Panc1 (cell line): ENCODE measurements at regions not wholly inside any gene's neighbourhood (a gene's known extent, or its start where the extent isn't known, plus 50 kb on each side); places are given as distances from the start of the nearest gene placed in this dataset.

Source experiments
- ATAC-seq: fragments of 200-7000 bp; cut with Tn5 transposase; 2 replicates; pipeline ENCODE4 v1.9.1; 2020; ENCODE audit warnings: mild to moderate bottlenecking, moderate library complexity
- BruUV-seq: library from RNA; stranded (reverse); fragments of 400-500 nt; replicated peaks from 2 replicates; lab custom pipeline; 2021; lab: Mats Ljungman, UMichigan
- CTCF ChIA-PET: fragments of 300-600 bp; sonication (Branson Sonifier 250); formaldehyde crosslinking; loops from one replicate; lab custom pipeline; 2022; ENCODE audit warnings: antibody characterized with exemption; lab: Charles Lee
- POLR2A ChIA-PET: fragments of 300-600 bp; sonication (Branson Sonifier 250); formaldehyde crosslinking; loops from one replicate; lab custom pipeline; 2022; ENCODE audit warnings: antibody characterized with exemption; lab: Charles Lee
- DNase-seq: peaks from one replicate; pipeline ENCODE4 v3.0.0-alpha.2; 2010; ENCODE audit warnings: low read depth, low spot score
- H3K27ac ChIP-seq: 2 replicates; pipeline ENCODE4 v1.5.1; 2011; ENCODE audit warnings: mild to moderate bottlenecking, low read length, inconsistent platforms
- H3K27me3 ChIP-seq: fragments of 200-500 bp; sonication (Bioruptor generic); 2 replicates; pipeline ENCODE4 v1.6.0; 2014; ENCODE audit warnings: low read length, inconsistent platforms; ENCODE audit not compliant: control insufficient read depth, insufficient read depth
- H3K36me3 ChIP-seq: fragments of 200-500 bp; sonication (Bioruptor generic); 2 replicates; pipeline ENCODE4 v1.5.1; 2014; ENCODE audit warnings: inconsistent platforms, mild to moderate bottlenecking, low read length, moderate library complexity; ENCODE audit not compliant: control insufficient read depth, insufficient read depth
- H3K4me1 ChIP-seq: 2 replicates; pipeline ENCODE4 v1.5.1; 2011; ENCODE audit warnings: inconsistent platforms, mild to moderate bottlenecking, low read length, moderate library complexity; ENCODE audit not compliant: control insufficient read depth, insufficient read depth
- H3K4me3 ChIP-seq, 2 experiments: 2 replicates each; pipeline ENCODE4 v1.5.1; 2011 to 2012; ENCODE audit warnings: low read depth in 2 of 2, low read length in 2 of 2, mild to moderate bottlenecking in 2 of 2, inconsistent platforms in 1 of 2, moderate library complexity in 1 of 2
- H3K9me3 ChIP-seq: fragments of 200-500 bp; sonication (Bioruptor generic); 2 replicates; pipeline ENCODE4 v1.5.1; 2014; ENCODE audit warnings: low read depth, mild to moderate bottlenecking, inconsistent platforms, low read length, moderate library complexity; ENCODE audit not compliant: control insufficient read depth, insufficient read depth
- POLR2AphosphoS5 ChIP-seq: IDR thresholded peaks from 2 replicates; pipeline ENCODE4 v1.6.1; 2012; ENCODE audit warnings: mild to moderate bottlenecking, low read depth, low read length, moderate library complexity
- SIN3A ChIP-seq: IDR thresholded peaks from 2 replicates; pipeline ENCODE4 v1.6.1; 2012; ENCODE audit warnings: low read depth, mild to moderate bottlenecking, low read length, moderate library complexity, borderline replicate concordance; ENCODE audit not compliant: insufficient read depth
- TCF7L2 ChIP-seq: IDR thresholded peaks from 2 replicates; pipeline ENCODE4 v1.6.1; 2011; ENCODE audit warnings: mild to moderate bottlenecking, low read depth, low read length, inconsistent platforms
- in situ Hi-C: cut with HindIII; loops from 2 replicates; pipeline ENCODE4 v1.10.0; 2016; ENCODE audit warnings: low sequenced_read_pairs, low pct_unique_long_range_greater_than_20kb
- intact Hi-C: fragments of 100-400 bp; cut with micrococcal nuclease; formaldehyde crosslinking; loops from one replicate; pipeline ENCODE4 v1.10.0; 2022; ENCODE audit not compliant: unreplicated experiment
- TF ChIP-seq, protein P1 (sequence below), 2 experiments: IDR thresholded peaks; 2 replicates each; pipeline ENCODE4 v1.6.1; 2011 to 2012; ENCODE audit warnings: low read depth in 2 of 2, control low read depth in 1 of 2, low read length in 1 of 2, mild to moderate bottlenecking in 1 of 2, moderate library complexity in 1 of 2; ENCODE audit not compliant: insufficient read depth in 1 of 2
- TF ChIP-seq, protein P2 (sequence below): fragments of 450-650 bp; IDR thresholded peaks from 2 replicates; pipeline ENCODE4 v1.5.1; 2017; ENCODE audit warnings: mild to moderate bottlenecking

DNA sequence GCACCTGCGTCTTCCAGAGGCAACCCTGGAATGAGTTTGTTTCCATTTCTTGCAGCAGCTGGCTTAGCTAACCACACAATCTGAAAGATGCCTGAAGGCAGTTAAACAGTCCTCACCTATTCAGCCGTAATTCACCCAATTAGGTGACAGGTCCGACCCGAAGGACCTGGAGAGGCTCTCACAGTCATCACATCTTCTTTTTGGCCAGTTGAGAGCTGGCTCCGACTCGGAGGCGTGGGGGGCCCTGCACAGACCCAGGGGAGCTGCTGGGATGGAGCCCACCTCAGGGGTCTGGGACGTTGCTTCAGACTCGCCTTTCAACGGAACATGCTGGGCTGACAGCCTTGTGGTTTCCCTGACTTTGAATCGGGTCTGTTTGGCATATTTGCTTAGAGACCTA is 187.3 kb downstream of the RTP5 start:
- no peak overlapping the region for H3K4me3 ChIP-seq
- H3K27ac ChIP-seq = no peak overlapping the region
- no peak for ATAC-seq
- intact Hi-C loops (no loop called here), in situ Hi-C loops (no loop called here)
- no peaks in the 10 kb centered on the region for H3K4me1 ChIP-seq
- CTCF ChIA-PET = no interaction called here
- peaks cover 6% of the 10 kb centered on the region; the same call in 1 of the 2 replicates for H3K27me3 ChIP-seq
- no TSS peak for BruUV-seq
- TF ChIP-seq, protein P1, sequence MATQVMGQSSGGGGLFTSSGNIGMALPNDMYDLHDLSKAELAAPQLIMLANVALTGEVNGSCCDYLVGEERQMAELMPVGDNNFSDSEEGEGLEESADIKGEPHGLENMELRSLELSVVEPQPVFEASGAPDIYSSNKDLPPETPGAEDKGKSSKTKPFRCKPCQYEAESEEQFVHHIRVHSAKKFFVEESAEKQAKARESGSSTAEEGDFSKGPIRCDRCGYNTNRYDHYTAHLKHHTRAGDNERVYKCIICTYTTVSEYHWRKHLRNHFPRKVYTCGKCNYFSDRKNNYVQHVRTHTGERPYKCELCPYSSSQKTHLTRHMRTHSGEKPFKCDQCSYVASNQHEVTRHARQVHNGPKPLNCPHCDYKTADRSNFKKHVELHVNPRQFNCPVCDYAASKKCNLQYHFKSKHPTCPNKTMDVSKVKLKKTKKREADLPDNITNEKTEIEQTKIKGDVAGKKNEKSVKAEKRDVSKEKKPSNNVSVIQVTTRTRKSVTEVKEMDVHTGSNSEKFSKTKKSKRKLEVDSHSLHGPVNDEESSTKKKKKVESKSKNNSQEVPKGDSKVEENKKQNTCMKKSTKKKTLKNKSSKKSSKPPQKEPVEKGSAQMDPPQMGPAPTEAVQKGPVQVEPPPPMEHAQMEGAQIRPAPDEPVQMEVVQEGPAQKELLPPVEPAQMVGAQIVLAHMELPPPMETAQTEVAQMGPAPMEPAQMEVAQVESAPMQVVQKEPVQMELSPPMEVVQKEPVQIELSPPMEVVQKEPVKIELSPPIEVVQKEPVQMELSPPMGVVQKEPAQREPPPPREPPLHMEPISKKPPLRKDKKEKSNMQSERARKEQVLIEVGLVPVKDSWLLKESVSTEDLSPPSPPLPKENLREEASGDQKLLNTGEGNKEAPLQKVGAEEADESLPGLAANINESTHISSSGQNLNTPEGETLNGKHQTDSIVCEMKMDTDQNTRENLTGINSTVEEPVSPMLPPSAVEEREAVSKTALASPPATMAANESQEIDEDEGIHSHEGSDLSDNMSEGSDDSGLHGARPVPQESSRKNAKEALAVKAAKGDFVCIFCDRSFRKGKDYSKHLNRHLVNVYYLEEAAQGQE (IDR thresholded peaks at IDR 0.05; ENCODE audit: insufficient read depth in 1 of 2, low read depth in 2 of 2, low read length in 1 of 2) = no peak
- no peak for TF ChIP-seq POLR2AphosphoS5
- TF ChIP-seq, protein P2, sequence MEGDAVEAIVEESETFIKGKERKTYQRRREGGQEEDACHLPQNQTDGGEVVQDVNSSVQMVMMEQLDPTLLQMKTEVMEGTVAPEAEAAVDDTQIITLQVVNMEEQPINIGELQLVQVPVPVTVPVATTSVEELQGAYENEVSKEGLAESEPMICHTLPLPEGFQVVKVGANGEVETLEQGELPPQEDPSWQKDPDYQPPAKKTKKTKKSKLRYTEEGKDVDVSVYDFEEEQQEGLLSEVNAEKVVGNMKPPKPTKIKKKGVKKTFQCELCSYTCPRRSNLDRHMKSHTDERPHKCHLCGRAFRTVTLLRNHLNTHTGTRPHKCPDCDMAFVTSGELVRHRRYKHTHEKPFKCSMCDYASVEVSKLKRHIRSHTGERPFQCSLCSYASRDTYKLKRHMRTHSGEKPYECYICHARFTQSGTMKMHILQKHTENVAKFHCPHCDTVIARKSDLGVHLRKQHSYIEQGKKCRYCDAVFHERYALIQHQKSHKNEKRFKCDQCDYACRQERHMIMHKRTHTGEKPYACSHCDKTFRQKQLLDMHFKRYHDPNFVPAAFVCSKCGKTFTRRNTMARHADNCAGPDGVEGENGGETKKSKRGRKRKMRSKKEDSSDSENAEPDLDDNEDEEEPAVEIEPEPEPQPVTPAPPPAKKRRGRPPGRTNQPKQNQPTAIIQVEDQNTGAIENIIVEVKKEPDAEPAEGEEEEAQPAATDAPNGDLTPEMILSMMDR = no peak
- TF ChIP-seq SIN3A = no peak
- no peak for TF ChIP-seq TCF7L2
- H3K36me3 ChIP-seq = no peaks in the 10 kb centered on the region
- peaks cover 5% of the 10 kb centered on the region; the same call in 1 of the 2 replicates for H3K9me3 ChIP-seq
- DNase-seq = no peak
- POLR2A ChIA-PET = no interaction called here

DNA sequence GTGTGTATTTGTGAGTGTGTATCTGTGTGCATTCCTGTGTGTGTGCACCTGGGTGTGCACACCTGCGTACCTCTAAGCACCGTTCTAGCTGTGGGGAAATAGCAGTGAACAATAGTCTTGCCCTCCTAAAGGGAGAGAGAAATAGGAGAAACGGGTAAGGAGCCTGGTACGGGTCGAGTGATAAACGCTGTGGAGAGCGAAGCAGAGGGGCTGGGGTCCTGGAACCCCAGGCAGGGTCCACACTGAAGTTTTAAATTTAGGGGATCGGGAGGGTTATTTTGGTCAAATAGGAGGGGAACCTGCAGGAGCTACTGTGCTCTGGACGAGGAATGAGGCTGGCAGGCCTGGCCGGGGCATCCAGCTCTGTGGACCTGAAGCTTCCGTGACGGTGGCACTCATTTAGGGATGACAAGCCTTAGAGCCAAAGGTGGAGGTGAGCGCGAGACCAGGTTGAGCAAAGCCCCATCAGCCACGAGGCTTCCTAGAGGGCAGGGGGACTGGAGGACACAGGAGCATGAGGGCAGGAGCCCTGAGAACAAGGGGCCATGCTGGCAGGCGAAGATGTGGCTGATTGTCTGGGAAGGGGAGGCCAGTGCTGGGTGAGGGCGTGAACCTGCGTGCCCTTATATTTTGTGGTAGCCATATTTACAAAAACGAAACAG is 188.0 kb downstream of the RTP5 start:
- Histone ChIP-seq H3K4me3 (no peak overlapping the region), H3K9me3 (peaks cover 5% of the 10 kb centered on the region; the same call in 1 of the 2 replicates), H3K27me3 (peaks cover 6% of the 10 kb centered on the region; the same call in 1 of the 2 replicates), H3K27ac (no peak overlapping the region), H3K36me3 (no peaks in the 10 kb centered on the region), H3K4me1 (no peaks in the 10 kb centered on the region)
- ChIA-PET CTCF (no interaction called here), POLR2A (no interaction called here)
- in situ Hi-C loops (no loop called here), intact Hi-C loops (no loop called here)
- BruUV-seq = no TSS peak
- DNase-seq (no peak), ATAC-seq (no peak)
- TF ChIP-seq, protein P1 (IDR thresholded peaks at IDR 0.05; ENCODE audit: insufficient read depth in 1 of 2, low read depth in 2 of 2, low read length in 1 of 2) = no peak
- TF ChIP-seq POLR2AphosphoS5 = no peak
- no peak for TF ChIP-seq TCF7L2
- TF ChIP-seq, protein P2 = no peak
- TF ChIP-seq SIN3A = no peak
